ENCODE measurements at regions not wholly inside any gene's neighbourhood (a gene's known extent, or its start where the extent isn't known, plus 50 kb on each side); places are given as distances from the start of the nearest gene placed in this dataset.

DNA sequence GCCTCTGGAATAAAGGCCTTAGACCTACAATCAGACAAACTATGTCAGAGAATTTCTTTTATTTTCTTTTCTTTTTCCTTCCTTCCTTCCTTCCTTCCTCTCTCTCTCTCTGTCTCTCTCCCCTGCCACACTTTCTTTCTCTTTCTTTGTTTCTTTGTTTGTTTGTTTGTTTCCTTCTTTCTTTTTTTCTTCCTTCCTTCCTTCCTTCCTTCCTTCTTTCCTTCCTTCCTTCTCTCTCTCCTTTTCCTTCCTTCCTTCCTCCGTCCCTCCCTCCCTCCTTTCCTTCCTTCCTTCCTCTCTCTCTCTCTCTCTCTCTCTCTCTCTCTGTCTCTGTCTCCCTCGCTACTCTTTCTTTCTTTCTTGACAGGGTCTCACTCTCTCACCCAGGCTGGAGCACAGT lies 242.6 kb downstream of the GATA3 start:
- WGBS (ENCODE audit: insufficient coverage), result 89% methylated on average over 2 of the region's 2 CpGs
- H3K27me3 ChIP-seq (ENCODE audit: control insufficient read depth, insufficient read depth, low read length), result peaks cover 15% of the 10 kb centered on the region

DNA sequence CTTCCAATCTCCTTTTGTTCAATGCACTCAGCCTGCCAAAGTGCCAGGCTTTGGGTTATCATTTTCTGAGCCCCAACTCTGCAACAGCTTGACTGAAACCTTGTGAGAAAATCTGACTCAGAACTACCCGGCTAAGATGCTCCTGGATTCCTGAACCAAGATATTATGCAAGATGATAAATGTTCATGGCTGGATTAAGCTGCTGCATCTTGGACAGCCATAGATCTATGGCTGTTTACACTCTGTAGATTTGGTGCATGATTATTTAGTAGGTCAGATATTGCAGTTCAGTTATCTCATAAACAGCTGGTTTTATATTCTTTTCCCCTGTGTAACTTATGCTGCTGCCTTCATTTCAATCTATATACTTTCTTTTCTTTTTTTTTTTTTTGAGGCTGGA lies 243.5 kb downstream of the GATA3 start:
- H3K36me3 ChIP-seq (ENCODE audit: control insufficient read depth, insufficient read depth, low read length), result no peaks in the 10 kb centered on the region
- DNase-seq (ENCODE audit: low read depth in 4 of 6, low spot score in 6 of 6), result peak in 1 of 6 donors; percentile 19
- 57% methylated on average over 1 of the region's 1 CpG for WGBS (ENCODE audit: insufficient coverage)
- peaks cover 15% of the 10 kb centered on the region for H3K27me3 ChIP-seq (ENCODE audit: control insufficient read depth, insufficient read depth, low read length)
- no peak overlapping the region for H3K4me3 ChIP-seq (ENCODE audit: low read depth, low read length)
- H3K9me3 ChIP-seq (ENCODE audit: control insufficient read depth, insufficient read depth, low read length), result no peaks in the 10 kb centered on the region
- no peak overlapping the region for H3K27ac ChIP-seq (ENCODE audit: low read depth, low read length)
- H3K4me1 ChIP-seq (ENCODE audit: control insufficient read depth, insufficient read depth, low read length), result peaks cover 5% of the 10 kb centered on the region

More for the DNA sequence above, 242.6 kb downstream of the GATA3 start:
- DNase-seq (ENCODE audit: low read depth in 4 of 6, low spot score in 6 of 6), result no peak
- H3K9me3 ChIP-seq (ENCODE audit: control insufficient read depth, insufficient read depth, low read length), result no peaks in the 10 kb centered on the region
- H3K4me3 ChIP-seq (ENCODE audit: low read depth, low read length), result no peak overlapping the region
- no peaks in the 10 kb centered on the region for H3K36me3 ChIP-seq (ENCODE audit: control insufficient read depth, insufficient read depth, low read length)
- H3K27ac ChIP-seq (ENCODE audit: low read depth, low read length), result no peak overlapping the region
- peaks cover 5% of the 10 kb centered on the region for H3K4me1 ChIP-seq (ENCODE audit: control insufficient read depth, insufficient read depth, low read length)

DNA sequence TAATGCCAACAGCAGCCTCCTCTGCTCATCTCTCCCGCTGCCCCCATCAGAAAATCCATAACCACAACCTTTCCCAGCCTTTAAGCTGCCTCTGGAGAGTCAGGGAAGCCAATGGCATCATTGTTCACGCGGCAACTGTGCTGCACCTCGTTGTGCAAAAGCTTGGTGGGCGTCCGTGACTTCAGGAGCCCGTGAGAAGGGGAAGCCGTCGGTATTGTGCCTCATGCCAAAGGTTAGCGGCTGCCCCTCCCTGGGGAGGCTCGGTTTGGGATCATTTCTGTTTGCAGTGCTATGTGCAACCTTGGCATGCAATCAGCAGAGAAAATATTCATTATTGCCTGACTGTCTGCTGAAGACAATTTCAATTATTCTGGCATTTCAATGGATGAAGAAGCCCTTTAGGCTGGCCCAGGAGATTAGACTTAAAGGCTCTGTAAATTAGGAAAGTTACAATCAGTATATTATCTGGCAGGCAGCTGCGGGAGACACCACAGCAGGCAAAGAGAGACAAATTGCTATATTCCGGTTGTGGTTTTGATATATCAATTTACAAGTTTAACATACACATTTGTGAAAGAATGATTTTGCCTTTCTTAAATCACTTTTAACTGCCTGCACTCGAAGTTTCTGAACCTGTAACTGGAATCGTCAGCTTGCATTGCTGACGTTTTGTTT lies 244.5 kb downstream of the GATA3 start:
- H3K27ac ChIP-seq (ENCODE audit: low read depth, low read length), result no peak overlapping the region
- peaks cover 15% of the 10 kb centered on the region for H3K27me3 ChIP-seq (ENCODE audit: control insufficient read depth, insufficient read depth, low read length)
- WGBS (ENCODE audit: insufficient coverage), result 23% methylated on average over 10 of the region's 16 CpGs
- DNase-seq (ENCODE audit: low read depth in 4 of 6, low spot score in 6 of 6), result peak in 1 of 6 donors; percentile 69
- no peaks in the 10 kb centered on the region for H3K36me3 ChIP-seq (ENCODE audit: control insufficient read depth, insufficient read depth, low read length)
- H3K9me3 ChIP-seq (ENCODE audit: control insufficient read depth, insufficient read depth, low read length), result no peaks in the 10 kb centered on the region
- no peak overlapping the region for H3K4me3 ChIP-seq (ENCODE audit: low read depth, low read length)
- peaks cover 5% of the 10 kb centered on the region for H3K4me1 ChIP-seq (ENCODE audit: control insufficient read depth, insufficient read depth, low read length)

DNA sequence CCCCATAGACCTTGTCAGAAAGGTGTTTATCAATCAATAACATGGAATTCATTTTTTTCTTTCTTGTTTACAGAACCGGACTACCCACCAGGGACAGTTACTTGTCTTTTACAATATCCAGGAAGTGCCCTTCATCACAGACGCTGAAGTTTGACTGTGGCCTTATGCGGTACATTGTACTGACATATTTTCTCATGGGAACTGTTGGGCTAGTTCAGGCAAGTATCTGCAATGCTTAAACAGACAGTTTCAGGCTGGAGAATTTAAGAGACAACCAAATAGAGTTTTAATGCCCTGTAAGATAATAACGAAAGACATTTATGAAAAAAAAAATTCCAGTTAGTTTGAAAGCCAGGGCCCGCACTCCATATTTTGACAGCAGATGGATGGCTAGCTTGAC lies 246.4 kb downstream of the GATA3 start:
- peaks cover 5% of the 10 kb centered on the region for H3K4me1 ChIP-seq (ENCODE audit: control insufficient read depth, insufficient read depth, low read length)
- H3K36me3 ChIP-seq (ENCODE audit: control insufficient read depth, insufficient read depth, low read length), result no peaks in the 10 kb centered on the region
- H3K27ac ChIP-seq (ENCODE audit: low read depth, low read length), result no peak overlapping the region
- WGBS (ENCODE audit: insufficient coverage), result 92% methylated on average over 4 of the region's 5 CpGs
- no peaks in the 10 kb centered on the region for H3K9me3 ChIP-seq (ENCODE audit: control insufficient read depth, insufficient read depth, low read length)
- no peak for DNase-seq (ENCODE audit: low read depth in 4 of 6, low spot score in 6 of 6)
- H3K4me3 ChIP-seq (ENCODE audit: low read depth, low read length), result no peak overlapping the region
- peaks cover 14% of the 10 kb centered on the region for H3K27me3 ChIP-seq (ENCODE audit: control insufficient read depth, insufficient read depth, low read length)

DNA sequence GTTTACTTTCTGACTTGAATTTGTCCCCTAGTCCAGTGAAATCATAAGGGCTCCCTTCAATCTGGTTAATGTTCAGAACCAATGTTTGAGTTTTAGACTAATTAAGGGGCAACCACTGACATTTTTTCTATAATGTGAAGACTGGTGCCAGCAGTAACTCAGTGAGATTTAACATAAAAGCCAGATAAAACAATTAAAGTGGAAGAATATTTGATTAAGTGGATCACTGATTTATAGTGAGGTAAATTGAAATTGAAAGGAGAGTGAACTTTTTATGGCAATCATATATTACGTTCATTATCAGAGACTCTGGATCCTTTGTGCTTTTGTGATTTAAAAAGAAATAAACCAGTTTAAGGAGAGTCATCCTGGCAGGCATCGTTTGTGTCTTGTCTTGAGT lies 246.8 kb downstream of the GATA3 start:
- DNase-seq (ENCODE audit: low read depth in 4 of 6, low spot score in 6 of 6), result peak in 1 of 6 donors; percentile 41
- Histone ChIP-seq H3K36me3 (ENCODE audit: control insufficient read depth, insufficient read depth, low read length) (no peaks in the 10 kb centered on the region), H3K27me3 (ENCODE audit: control insufficient read depth, insufficient read depth, low read length) (peaks cover 11% of the 10 kb centered on the region), H3K4me3 (ENCODE audit: low read depth, low read length) (no peak overlapping the region), H3K9me3 (ENCODE audit: control insufficient read depth, insufficient read depth, low read length) (no peaks in the 10 kb centered on the region), H3K27ac (ENCODE audit: low read depth, low read length) (no peak overlapping the region), H3K4me1 (ENCODE audit: control insufficient read depth, insufficient read depth, low read length) (peaks cover 5% of the 10 kb centered on the region)
- no CpG with 5 or more reads among the region's 2 CpGs for WGBS (ENCODE audit: insufficient coverage)

DNA sequence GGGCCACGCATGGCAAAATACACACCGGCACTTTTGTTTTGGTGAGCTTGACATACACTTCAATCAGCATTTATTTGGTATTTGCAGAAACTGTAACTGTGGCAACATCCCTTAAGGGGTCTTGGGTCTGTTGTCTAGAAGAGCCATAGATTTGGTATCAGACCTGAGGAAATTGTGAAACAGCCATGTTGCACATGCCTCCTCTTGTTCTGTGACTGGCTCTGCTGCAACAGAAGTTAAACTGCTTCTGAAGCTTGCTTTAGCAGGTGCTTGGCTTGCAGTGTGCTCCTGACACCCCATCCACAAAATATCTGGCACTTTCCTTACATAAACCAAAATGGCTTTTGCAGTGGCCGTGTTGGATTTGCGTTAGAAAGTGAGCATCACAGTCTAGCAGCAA lies 247.3 kb downstream of the GATA3 start:
- WGBS (ENCODE audit: insufficient coverage), result 86% methylated on average over 1 of the region's 4 CpGs
- peaks cover 5% of the 10 kb centered on the region for H3K4me1 ChIP-seq (ENCODE audit: control insufficient read depth, insufficient read depth, low read length)
- no peak overlapping the region for H3K4me3 ChIP-seq (ENCODE audit: low read depth, low read length)
- peaks cover 11% of the 10 kb centered on the region for H3K27me3 ChIP-seq (ENCODE audit: control insufficient read depth, insufficient read depth, low read length)
- no peaks in the 10 kb centered on the region for H3K36me3 ChIP-seq (ENCODE audit: control insufficient read depth, insufficient read depth, low read length)
- H3K27ac ChIP-seq (ENCODE audit: low read depth, low read length), result no peak overlapping the region
- H3K9me3 ChIP-seq (ENCODE audit: control insufficient read depth, insufficient read depth, low read length), result no peaks in the 10 kb centered on the region
- peak in 1 of 6 donors; percentile 23 for DNase-seq (ENCODE audit: low read depth in 4 of 6, low spot score in 6 of 6)

DNA sequence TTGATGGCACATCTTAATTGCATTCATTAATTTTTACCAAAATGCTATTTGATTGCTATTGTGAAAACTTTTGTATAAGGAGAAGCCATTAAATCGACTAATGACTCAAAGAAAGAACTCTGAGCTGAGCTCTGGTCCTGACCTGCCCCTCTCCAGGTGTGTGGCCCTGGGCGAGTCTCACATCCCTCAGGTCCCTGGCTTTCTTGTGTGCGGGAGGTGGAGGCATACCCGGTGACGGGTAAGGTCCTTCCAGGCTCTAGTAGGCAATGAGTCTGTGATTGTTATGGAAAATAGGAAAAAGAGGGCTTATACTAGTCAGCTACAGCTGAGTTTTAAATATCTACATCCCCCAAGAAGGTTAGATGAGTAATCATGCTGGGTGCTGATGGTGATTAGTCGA lies 248.1 kb downstream of the GATA3 start:
- Histone ChIP-seq H3K4me1 (ENCODE audit: control insufficient read depth, insufficient read depth, low read length) (peaks cover 5% of the 10 kb centered on the region), H3K27ac (ENCODE audit: low read depth, low read length) (no peak overlapping the region), H3K27me3 (ENCODE audit: control insufficient read depth, insufficient read depth, low read length) (peaks cover 8% of the 10 kb centered on the region), H3K4me3 (ENCODE audit: low read depth, low read length) (no peak overlapping the region), H3K9me3 (ENCODE audit: control insufficient read depth, insufficient read depth, low read length) (no peaks in the 10 kb centered on the region), H3K36me3 (ENCODE audit: control insufficient read depth, insufficient read depth, low read length) (no peaks in the 10 kb centered on the region)
- no peak for DNase-seq (ENCODE audit: low read depth in 4 of 6, low spot score in 6 of 6)
- 100% methylated on average over 1 of the region's 6 CpGs for WGBS (ENCODE audit: insufficient coverage)

DNA sequence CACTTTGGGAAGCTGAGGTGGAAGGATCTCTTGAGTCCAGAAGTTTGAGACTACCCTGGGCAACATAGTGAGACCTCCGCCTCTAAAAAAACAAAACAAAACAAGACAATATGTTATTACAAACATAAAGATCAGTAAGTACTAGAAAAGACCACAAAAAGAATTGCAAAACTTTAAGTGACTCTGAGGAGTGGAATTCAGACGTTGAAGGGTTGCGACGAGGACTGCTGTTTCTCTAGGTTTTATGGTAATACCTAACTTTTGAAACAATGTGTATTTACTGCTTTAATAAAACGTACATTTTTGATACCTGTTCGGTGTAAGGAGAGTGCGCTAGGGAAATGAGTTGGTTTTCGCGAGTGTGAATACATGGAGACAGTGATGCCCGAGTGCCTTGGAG lies 250.4 kb downstream of the GATA3 start:
- no peaks in the 10 kb centered on the region for H3K36me3 ChIP-seq (ENCODE audit: control insufficient read depth, insufficient read depth, low read length)
- no peaks in the 10 kb centered on the region for H3K27me3 ChIP-seq (ENCODE audit: control insufficient read depth, insufficient read depth, low read length)
- H3K4me1 ChIP-seq (ENCODE audit: control insufficient read depth, insufficient read depth, low read length), result no peaks in the 10 kb centered on the region
- no peak overlapping the region for H3K4me3 ChIP-seq (ENCODE audit: low read depth, low read length)
- no peak for DNase-seq (ENCODE audit: low read depth in 4 of 6, low spot score in 6 of 6)
- no peak overlapping the region for H3K27ac ChIP-seq (ENCODE audit: low read depth, low read length)
- H3K9me3 ChIP-seq (ENCODE audit: control insufficient read depth, insufficient read depth, low read length), result no peaks in the 10 kb centered on the region
- WGBS (ENCODE audit: insufficient coverage), result 92% methylated on average over 9 of the region's 10 CpGs

DNA sequence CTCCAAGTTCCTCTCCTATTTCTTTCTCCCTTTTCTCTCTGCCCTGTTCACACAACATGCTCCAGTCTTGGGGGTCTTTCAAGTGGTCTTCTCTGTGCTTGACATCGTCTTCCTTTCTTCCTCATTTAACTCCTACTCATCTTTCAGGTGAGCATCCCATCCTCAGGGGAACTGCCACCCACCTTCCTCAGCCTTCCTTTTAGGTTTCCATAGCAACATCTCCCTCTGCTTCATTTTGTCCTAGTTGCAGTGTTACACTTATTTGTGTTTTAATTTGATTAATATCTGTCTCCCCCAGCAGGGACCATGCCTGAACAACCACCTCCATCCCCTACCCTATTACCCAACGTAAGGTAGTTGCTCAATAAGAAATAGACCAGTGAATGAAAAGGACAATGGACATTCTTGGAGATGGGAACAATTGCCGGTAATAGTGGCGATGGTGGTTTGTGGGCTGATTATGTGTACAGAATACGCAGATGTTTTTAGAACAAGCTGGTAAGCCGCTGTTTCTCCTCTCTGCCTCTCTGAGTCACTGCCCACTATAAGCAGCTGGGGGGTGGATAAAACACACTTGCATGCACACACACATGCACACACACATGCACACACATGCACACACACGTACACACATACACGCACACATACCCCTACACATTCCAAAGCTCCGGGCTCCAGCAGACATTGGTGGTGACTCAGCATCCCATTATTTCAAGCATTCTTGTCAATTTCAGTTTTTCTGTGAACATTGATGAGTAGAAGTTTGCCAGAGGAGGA lies 251.6 kb downstream of the GATA3 start:
- Histone ChIP-seq H3K27me3 (ENCODE audit: control insufficient read depth, insufficient read depth, low read length) (no peaks in the 10 kb centered on the region), H3K4me3 (ENCODE audit: low read depth, low read length) (no peak overlapping the region), H3K4me1 (ENCODE audit: control insufficient read depth, insufficient read depth, low read length) (no peaks in the 10 kb centered on the region), H3K27ac (ENCODE audit: low read depth, low read length) (no peak overlapping the region), H3K9me3 (ENCODE audit: control insufficient read depth, insufficient read depth, low read length) (no peaks in the 10 kb centered on the region), H3K36me3 (ENCODE audit: control insufficient read depth, insufficient read depth, low read length) (no peaks in the 10 kb centered on the region)
- 85% methylated on average over 2 of the region's 9 CpGs for whole genome bisulfite sequencing (ENCODE audit: insufficient coverage)
- peak in 1 of 6 donors; percentile 44 for DNase-seq (ENCODE audit: low read depth in 4 of 6, low spot score in 6 of 6)
